Ishikawa (cell line): ENCODE measurements at regions not wholly inside any gene's neighbourhood (a gene's known extent, or its start where the extent isn't known, plus 50 kb on each side); places are given as distances from the start of the nearest gene placed in this dataset.

ENCODE experiments used
- CEBPB ChIP-seq: IDR thresholded peaks from 2 replicates; pipeline ENCODE4 v1.6.1; 2012
- CREB1 ChIP-seq: IDR thresholded peaks from 2 replicates; pipeline ENCODE4 v1.6.1; 2012; ENCODE audit warnings: low read depth
- EGR1 ChIP-seq: IDR thresholded peaks from 2 replicates; pipeline ENCODE4 v1.6.1; 2012
- EP300 ChIP-seq: IDR thresholded peaks from 2 replicates; pipeline ENCODE4 v1.6.1; 2012; ENCODE audit warnings: borderline replicate concordance
- FOXM1 ChIP-seq: IDR thresholded peaks from 2 replicates; pipeline ENCODE4 v1.6.1; 2012; ENCODE audit warnings: low read depth, borderline replicate concordance
- MAX ChIP-seq: IDR thresholded peaks from 2 replicates; pipeline ENCODE4 v1.6.1; 2012
- NFIC ChIP-seq: IDR thresholded peaks from 2 replicates; pipeline ENCODE4 v1.6.1; 2012
- RAD21 ChIP-seq: IDR thresholded peaks from 2 replicates; pipeline ENCODE4 v1.6.1; 2012; ENCODE audit warnings: low read depth
- REST ChIP-seq: IDR thresholded peaks from 2 replicates; pipeline ENCODE4 v1.6.1; 2012; ENCODE audit warnings: low read depth, mild to moderate bottlenecking
- TAF1 ChIP-seq: IDR thresholded peaks from 2 replicates; pipeline ENCODE4 v1.6.1; 2012; ENCODE audit warnings: low read depth, mild to moderate bottlenecking
- TCF12 ChIP-seq: IDR thresholded peaks from 2 replicates; pipeline ENCODE4 v1.6.1; 2012; ENCODE audit warnings: low read depth
- TEAD4 ChIP-seq: IDR thresholded peaks from 2 replicates; pipeline ENCODE4 v1.6.1; 2012
- USF1 ChIP-seq: IDR thresholded peaks from 2 replicates; pipeline ENCODE4 v1.6.1; 2012
- YY1 ChIP-seq: IDR thresholded peaks from 2 replicates; pipeline ENCODE4 v1.6.1; 2012; ENCODE audit warnings: low read depth
- ZBTB7A ChIP-seq: IDR thresholded peaks from 2 replicates; pipeline ENCODE4 v1.6.1; 2012; ENCODE audit warnings: low read depth

GRCh38 chr18:64399566-64399965 lies 250.7 kb upstream of the LINC00305 start:
- TF ChIP-seq MAX (no peak), NFIC (no peak), TEAD4 (no peak), REST (no peak), CREB1 (no peak), TAF1 (no peak)

GRCh38 chr18:64398320-64398719 lies 249.4 kb upstream of the LINC00305 start:
- TF ChIP-seq NFIC (no peak), TAF1 (no peak), REST (no peak), ZBTB7A (no peak), TCF12 (no peak), CEBPB (no peak), EGR1 (no peak), RAD21 (no peak), YY1 (no peak), TEAD4 (no peak)

- TF ChIP-seq NFIC (no peak), MAX (no peak)
Observed at GRCh38 chr18:64392202-64392601, 243.3 kb upstream of the LINC00305 start.

GRCh38 chr18:64384101-64384500 lies 235.2 kb upstream of the LINC00305 start:
- TF ChIP-seq TAF1 (no peak), RAD21 (no peak), TCF12 (no peak), NFIC (no peak), USF1 (no peak)

- TF ChIP-seq CEBPB, result no peak
- no peak for TF ChIP-seq FOXM1
- TF ChIP-seq MAX, result no peak
- TF ChIP-seq REST, result no peak
- no peak for TF ChIP-seq USF1
- no peak for TF ChIP-seq TEAD4
- no peak for TF ChIP-seq EGR1
- no peak for TF ChIP-seq RAD21
- TF ChIP-seq TAF1, result no peak
- TF ChIP-seq NFIC, result no peak
- TF ChIP-seq YY1, result no peak
- no peak for TF ChIP-seq TCF12
- TF ChIP-seq EP300, result no peak
- no peak for TF ChIP-seq CREB1
- TF ChIP-seq ZBTB7A, result no peak
Observed at GRCh38 chr18:64380117-64380516, 231.2 kb upstream of the LINC00305 start.
